ENCODE measurements at regions not wholly inside any gene's neighbourhood (a gene's known extent, or its start where the extent isn't known, plus 50 kb on each side); places are given as distances from the start of the nearest gene placed in this dataset.

- TF ChIP-seq POLR2A (IDR thresholded peaks at IDR 0.05; ENCODE audit: low read depth, low read length) (no peak), ZBTB4 (CRISPR knock-in tag; IDR thresholded peaks at IDR 0.05) (no peak), BHLHE40 (IDR thresholded peaks at IDR 0.05; ENCODE audit: borderline replicate concordance in 1 of 2, low read depth in 2 of 2, low read length in 1 of 2) (no peak), ZNF217 (IDR thresholded peaks at IDR 0.05) (no peak), ELK1 (IDR thresholded peaks at IDR 0.05; ENCODE audit: low read depth, low read length) (no peak), EZH2 (IDR thresholded peaks at IDR 0.05; ENCODE audit: borderline replicate concordance, control insufficient read depth, low read depth, low read length) (no peak), EP300 (IDR thresholded peaks at IDR 0.05; ENCODE audit: borderline replicate concordance in 1 of 2, control insufficient read depth in 1 of 2, low read depth in 2 of 2, low read length in 2 of 2) (no peak), TAF1 (IDR thresholded peaks at IDR 0.05; ENCODE audit: borderline replicate concordance, low read depth, low read length) (no peak), REST (IDR thresholded peaks at IDR 0.05; ENCODE audit: low read depth, low read length) (no peak), RAD21 (IDR thresholded peaks at IDR 0.05; ENCODE audit: insufficient read depth, low read depth, low read length) (no peak)
- TF ChIP-seq, protein P1, sequence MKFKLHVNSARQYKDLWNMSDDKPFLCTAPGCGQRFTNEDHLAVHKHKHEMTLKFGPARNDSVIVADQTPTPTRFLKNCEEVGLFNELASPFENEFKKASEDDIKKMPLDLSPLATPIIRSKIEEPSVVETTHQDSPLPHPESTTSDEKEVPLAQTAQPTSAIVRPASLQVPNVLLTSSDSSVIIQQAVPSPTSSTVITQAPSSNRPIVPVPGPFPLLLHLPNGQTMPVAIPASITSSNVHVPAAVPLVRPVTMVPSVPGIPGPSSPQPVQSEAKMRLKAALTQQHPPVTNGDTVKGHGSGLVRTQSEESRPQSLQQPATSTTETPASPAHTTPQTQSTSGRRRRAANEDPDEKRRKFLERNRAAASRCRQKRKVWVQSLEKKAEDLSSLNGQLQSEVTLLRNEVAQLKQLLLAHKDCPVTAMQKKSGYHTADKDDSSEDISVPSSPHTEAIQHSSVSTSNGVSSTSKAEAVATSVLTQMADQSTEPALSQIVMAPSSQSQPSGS (IDR thresholded peaks at IDR 0.05; ENCODE audit: low read length): no peak
- TF ChIP-seq, protein P2, sequence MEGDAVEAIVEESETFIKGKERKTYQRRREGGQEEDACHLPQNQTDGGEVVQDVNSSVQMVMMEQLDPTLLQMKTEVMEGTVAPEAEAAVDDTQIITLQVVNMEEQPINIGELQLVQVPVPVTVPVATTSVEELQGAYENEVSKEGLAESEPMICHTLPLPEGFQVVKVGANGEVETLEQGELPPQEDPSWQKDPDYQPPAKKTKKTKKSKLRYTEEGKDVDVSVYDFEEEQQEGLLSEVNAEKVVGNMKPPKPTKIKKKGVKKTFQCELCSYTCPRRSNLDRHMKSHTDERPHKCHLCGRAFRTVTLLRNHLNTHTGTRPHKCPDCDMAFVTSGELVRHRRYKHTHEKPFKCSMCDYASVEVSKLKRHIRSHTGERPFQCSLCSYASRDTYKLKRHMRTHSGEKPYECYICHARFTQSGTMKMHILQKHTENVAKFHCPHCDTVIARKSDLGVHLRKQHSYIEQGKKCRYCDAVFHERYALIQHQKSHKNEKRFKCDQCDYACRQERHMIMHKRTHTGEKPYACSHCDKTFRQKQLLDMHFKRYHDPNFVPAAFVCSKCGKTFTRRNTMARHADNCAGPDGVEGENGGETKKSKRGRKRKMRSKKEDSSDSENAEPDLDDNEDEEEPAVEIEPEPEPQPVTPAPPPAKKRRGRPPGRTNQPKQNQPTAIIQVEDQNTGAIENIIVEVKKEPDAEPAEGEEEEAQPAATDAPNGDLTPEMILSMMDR (IDR thresholded peaks at IDR 0.05 in 2 of 3, conservative IDR thresholded peaks at IDR 0.05 in 1 of 3; ENCODE audit: control insufficient read depth in 2 of 3, extremely low read depth in 1 of 3, insufficient read depth in 1 of 3, low read depth in 3 of 3, low read length in 3 of 3): no peak
- TF ChIP-seq, protein P3, sequence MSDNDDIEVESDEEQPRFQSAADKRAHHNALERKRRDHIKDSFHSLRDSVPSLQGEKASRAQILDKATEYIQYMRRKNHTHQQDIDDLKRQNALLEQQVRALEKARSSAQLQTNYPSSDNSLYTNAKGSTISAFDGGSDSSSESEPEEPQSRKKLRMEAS (IDR thresholded peaks at IDR 0.05; ENCODE audit: low read depth, low read length): no peak
Observed at GRCh38 chrX:10944136-10944885, 166.8 kb upstream of the HCCS start.
